NK-92 treated with Interleukin-12 subunit alpha and Interleukin-12 subunit beta, amount 100 ng/mL, for 24 hours (cell line): ENCODE measurements at regions not wholly inside any gene's neighbourhood (a gene's known extent, or its start where the extent isn't known, plus 50 kb on each side); places are given as distances from the start of the nearest gene placed in this dataset.
"Not testable (repeated sequence)": the region's sequence is repeated elsewhere in the genome, so short reads cannot be mapped to it uniquely, and the experiment has no call there.

Experiments
- DNase-seq: peaks from one replicate; lab custom pipeline; 2025; lab: John Stamatoyannopoulos, UW

- no peak for DNase-seq
Observed at GRCh38 chr7:109637428-109637990, 1067.8 kb downstream of the DNAJB9 start.

- DNase-seq, result no peak
Observed at GRCh38 chr7:109638321-109638720, 1068.6 kb downstream of the DNAJB9 start.

DNA sequence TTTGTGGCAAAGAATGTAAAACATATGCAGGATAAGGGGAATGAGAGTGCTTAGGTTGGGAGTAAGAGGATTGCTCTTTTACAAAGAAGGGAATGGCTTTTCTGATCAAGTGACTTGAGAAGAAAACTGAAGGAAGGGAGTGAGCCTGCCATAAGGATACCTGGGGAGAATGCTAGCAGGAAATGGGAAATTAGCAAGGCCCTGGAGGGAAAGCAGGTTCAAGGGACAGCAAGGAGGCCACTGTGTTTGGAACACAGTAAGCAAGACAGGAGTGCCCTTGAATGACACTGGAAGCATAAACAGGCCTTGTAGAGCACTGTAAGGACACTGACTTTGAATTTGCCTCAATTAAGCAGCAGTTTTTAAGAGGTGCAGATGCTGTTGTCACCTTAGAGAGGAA is 1069.9 kb downstream of the DNAJB9 start:
- no peak for DNase-seq

- no peak for DNase-seq
Observed at GRCh38 chr7:109641445-109641844, 1071.8 kb downstream of the DNAJB9 start.

DNA sequence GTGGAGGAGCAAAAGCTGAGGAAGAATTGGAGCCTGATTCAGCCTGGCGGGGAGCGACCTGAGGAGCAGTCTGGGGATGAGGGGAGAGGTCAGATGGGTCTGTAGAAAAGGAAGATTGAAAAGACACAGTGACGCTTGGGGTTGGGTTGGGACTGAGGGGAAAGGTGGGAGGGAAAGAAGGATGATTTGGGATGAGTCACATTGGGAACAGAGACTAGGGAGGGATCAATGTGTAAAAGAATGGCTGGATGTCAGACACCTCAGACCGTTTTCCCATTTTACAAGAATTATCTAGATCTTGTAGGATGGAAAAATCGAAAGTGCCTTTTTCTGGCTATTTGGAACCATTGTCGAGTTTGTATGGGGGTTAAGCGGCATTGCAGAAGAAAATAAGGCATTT is 1076.5 kb downstream of the DNAJB9 start:
- DNase-seq, result no peak

GRCh38 chr7:109646594-109646993 is 1076.9 kb downstream of the DNAJB9 start:
- DNase-seq, result not testable (repeated sequence)

DNA sequence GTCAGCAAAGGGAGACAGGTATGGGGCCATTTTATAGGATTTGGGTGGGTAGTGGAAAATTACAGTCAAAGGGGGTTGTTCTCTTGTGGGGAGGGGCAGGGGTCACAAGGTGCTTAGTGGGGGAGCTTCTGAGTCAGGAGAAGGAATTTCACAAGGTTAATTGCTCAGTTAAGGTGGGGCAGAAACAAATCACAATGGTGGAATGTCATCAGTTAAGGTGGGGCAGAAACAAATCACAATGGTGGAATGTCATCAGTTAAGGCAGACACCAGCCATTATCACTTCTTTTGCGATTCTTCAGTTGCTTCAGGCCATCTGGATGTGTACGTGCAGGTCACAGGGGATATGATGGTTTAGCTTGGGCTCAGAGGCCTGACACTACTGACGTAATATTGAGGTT is 1077.6 kb downstream of the DNAJB9 start:
- DNase-seq, result not testable (repeated sequence)

DNA sequence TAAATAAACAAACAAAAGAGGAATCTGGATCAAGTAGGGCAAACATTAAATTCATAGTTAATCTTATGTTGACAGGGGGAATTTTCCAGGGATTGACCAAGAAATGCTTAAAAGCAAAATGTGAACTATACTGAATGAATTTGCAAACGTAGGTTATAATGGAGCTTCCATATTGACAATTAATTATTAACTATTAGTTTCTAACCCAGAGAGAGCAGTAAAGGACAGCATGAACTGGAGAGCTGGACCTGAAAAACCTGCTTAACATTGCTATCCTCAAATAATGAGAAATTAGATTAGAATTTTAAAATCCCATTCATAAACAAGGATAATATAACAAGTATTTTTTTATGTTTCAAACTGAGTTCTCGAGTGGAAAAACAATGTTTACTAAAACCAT is 1089.6 kb downstream of the DNAJB9 start:
- DNase-seq, result no peak

GRCh38 chr7:109660401-109660800 is 1090.7 kb downstream of the DNAJB9 start:
- no peak for DNase-seq

DNA sequence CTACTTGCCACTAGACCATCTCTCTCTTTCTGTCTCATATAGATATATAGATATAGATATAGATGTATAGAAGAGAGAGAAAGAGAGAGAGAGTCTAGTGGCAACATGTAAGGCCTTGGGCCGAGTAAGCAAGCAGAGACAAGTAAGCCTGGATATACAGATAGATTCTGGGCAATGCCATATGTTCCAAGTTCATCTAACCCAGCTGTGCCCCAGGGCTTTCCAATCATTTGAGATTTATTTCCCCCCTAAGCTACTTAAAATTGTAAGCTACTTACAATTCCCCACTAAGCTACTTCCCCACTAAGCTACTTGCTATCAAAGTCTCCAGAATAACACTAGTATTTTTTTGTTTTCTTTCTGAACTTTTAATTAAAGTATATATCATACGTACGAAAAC is 1094.1 kb downstream of the DNAJB9 start:
- DNase-seq, result no peak

DNA sequence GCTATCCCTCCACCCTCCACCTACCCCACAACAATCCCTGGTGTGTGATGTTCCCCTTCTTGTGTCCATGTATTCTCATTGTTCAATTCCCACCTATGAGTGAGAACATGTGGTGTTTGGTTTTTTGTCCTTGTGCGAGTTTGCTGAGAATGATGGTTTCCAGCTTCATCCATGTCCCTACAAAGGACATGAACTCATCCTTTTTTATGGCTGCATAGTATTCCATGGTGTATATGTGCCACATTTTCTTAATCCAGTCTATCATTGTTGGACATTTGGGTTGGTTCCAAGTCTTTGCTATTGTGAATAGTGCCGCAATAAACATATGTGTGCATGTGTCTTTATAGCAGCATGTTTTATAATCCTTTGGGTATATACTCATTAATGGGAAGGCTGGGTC is 1117.6 kb downstream of the DNAJB9 start:
- not testable (repeated sequence) for DNase-seq

DNA sequence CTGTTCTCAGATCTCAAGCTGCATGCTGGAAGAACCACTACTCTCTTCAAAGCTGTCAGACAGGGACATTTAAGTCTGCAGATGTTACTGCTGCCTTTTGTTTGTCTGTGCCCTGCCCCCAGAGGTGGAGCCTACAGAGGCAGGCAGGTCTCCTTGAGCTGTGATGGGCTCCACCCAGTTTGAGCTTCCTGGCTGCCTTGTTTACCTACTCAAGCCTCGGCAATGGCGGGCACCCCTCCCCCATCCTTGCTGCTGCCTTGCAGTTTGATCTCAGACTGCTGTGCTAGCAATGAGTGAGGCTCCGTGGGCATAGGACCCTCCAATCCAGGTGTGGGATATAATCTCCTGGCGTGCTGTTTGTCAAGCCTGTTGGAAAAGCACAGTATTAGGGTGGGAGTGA is 1122.9 kb downstream of the DNAJB9 start:
- not testable (repeated sequence) for DNase-seq

- DNase-seq, result no peak
Observed at GRCh38 chr7:109694149-109695071, 1124.7 kb downstream of the DNAJB9 start.

- DNase-seq, result no peak
Observed at GRCh38 chr7:109695419-109695818, 1125.7 kb downstream of the DNAJB9 start.

DNA sequence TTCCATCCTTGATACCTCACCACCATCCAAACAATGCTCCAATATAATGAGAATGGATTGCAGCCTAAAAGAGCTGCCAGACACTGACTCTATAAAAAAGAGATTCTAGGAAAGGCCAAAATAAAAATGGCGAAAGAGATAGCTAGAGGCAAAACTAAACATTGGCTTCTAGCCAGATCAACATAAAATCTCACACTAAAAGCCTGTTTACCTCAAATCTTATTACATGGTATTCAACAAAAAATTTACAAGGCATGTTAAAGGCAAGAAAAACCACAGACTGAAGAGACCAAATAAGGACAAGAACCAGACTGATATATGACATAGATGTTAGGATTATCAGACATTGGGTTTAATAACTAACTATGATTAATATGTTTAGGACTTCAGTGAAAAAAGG is 1127.0 kb downstream of the DNAJB9 start:
- no peak for DNase-seq

DNA sequence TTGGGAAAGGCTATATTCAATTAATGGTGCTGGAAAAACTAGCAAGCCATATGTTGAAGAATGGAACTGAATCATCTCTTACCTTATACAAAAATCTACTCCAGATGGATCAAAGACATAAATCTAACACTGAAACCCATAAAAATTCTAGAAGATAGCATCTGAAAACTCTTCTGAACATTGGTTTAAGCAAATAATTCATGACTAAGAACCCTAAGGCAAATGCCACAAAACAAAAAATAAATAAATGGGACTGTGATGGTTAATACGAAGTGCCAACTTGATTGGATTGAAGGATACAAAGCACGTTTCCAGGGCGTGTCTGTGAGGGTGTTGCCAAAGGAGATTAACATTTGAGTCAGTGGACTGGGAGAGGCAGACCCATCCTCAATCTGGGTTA is 1130.0 kb downstream of the DNAJB9 start:
- no peak for DNase-seq

DNA sequence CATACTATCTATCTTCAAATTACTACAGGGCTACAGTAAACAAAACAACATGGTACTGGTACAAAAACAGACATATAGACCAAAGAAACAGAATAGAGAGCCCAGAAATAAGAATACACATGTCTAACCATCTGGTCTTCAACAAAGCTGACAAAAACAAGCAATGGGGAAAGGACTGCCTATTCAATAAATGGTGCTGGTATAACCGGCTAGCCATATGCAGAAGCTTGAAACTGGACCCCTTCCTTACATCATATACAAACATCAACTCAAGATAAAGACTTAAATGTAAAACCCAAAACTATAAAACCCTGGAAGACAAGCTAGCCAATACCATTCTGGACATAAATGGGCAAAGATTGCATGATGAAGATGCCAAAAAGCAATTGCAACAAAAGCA is 1143.7 kb downstream of the DNAJB9 start:
- no peak for DNase-seq

DNA sequence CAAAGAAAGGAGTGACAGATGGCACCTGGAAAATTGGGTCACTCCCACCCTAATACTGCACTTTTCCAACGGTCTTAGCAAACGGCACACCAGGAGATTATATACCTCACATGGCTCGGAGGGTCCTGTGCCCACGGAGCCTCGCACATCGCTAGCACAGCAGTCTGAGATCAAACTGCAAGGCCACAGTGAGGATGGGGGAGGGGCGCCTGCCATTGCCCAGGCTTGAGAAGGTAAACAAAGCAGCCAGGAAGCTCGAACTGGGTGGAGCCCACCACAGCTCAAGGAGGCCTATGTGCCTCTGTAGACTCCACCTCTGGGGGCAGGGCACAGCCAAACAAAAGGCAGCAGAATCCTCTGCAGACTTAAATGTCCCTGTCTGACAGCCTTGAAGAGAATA is 1149.7 kb downstream of the DNAJB9 start:
- DNase-seq, result not testable (repeated sequence)

DNA sequence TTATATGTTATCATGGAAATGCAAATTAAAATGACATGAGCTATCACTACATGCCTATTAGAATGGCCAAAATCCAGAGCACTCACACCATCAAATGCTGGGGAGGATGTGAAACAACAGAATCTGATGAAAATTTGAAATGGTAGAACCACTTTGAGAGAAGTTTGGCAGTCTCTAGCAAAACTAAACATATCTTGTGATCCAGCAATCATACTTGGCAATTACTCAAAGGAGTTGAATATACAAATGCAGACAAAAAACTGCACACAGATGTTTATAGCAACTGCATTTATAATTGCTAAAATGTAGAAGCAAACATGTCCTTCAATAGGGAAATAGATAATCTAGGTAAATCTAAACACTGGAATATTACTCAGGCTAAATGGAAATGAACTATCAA is 1164.9 kb downstream of the DNAJB9 start:
- DNase-seq, result no peak

DNA sequence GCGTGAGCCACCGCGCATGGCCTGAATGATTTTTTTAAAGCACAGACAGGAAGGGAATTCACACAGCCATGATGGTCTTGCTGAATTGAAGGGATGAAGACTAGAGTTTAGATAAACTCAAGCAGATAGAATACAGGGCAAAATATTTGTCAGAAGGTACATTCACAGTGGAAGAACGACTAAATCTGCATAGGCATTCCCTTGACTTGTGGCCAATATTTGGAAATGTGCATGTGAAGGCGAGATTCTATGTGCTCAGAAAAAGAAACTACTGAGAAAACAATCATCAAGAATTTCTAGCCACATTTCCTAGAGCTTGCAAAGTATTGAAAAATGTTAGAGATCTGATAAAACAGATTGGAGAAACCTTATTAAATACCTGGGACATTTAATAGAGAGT is 1166.2 kb downstream of the DNAJB9 start:
- no peak for DNase-seq

GRCh38 chr7:109745677-109746410 is 1176.2 kb downstream of the DNAJB9 start:
- no peak for DNase-seq

- DNase-seq, result no peak
Observed at GRCh38 chr7:109751241-109751640, 1181.6 kb downstream of the DNAJB9 start.

- no peak for DNase-seq
Observed at GRCh38 chr7:109752068-109752467, 1182.4 kb downstream of the DNAJB9 start.
